Uterus (tissue), 2 donors: ENCODE measurements at regions not wholly inside any gene's neighbourhood (a gene's known extent, or its start where the extent isn't known, plus 50 kb on each side); places are given as distances from the start of the nearest gene placed in this dataset.

Source experiments
- CTCF ChIP-seq, 4 experiments: fragments of 200-600 bp in 2 of 4; fragments of 450-650 bp in 2 of 4; sonication (generic) in 2 of 4; IDR thresholded peaks; one replicate each; pipeline ENCODE4 v1.5.1; 2016 to 2019; ENCODE audit warnings: antibody characterized with exemption in 4 of 4, mild to moderate bottlenecking in 2 of 4, moderate library complexity in 1 of 4
- POLR2A ChIP-seq, 2 donors: fragments of 450-650 bp; IDR thresholded peaks; one replicate each; pipeline ENCODE4 v1.6.1; 2016; ENCODE audit warnings: antibody characterized with exemption in 2 of 2, mild to moderate bottlenecking in 1 of 2, moderate library complexity in 1 of 2

GRCh38 chr4:107115185-107115847 lies 79.2 kb upstream of the DKK2 start:
- TF ChIP-seq CTCF (IDR thresholded peaks at IDR 0.05) = no peak
- no peak for TF ChIP-seq POLR2A (IDR thresholded peaks at IDR 0.05)
